GM23338 (cell line): ENCODE measurements at regions not wholly inside any gene's neighbourhood (a gene's known extent, or its start where the extent isn't known, plus 50 kb on each side); places are given as distances from the start of the nearest gene placed in this dataset.

Experiments
- ATAC-seq: fragments of 200-7000 bp; cut with Tn5 transposase; 3 replicates; pipeline ENCODE4 v1.9.1; 2020
- DNase-seq: peaks from one replicate; pipeline ENCODE4 v3.0.0-alpha.2; 2015; ENCODE audit warnings: low spot score
- H2AFZ ChIP-seq: fragments of 200-600 bp; sonication (generic); 2 replicates; pipeline ENCODE4 v1.8.0; 2016; ENCODE audit warnings: antibody characterized with exemption, mild to moderate bottlenecking, moderate library complexity
- H3F3A ChIP-seq: fragments of 200-600 bp; sonication (generic); replicated peaks from 2 replicates; pipeline ENCODE4 v1.8.0; 2017; ENCODE audit warnings: antibody characterized with exemption, mixed run types, low read depth
- H3K27ac ChIP-seq: fragments of 200-600 bp; sonication (generic); 2 replicates; pipeline ENCODE4 v1.6.1; 2016; ENCODE audit warnings: low read depth
- H3K27me3 ChIP-seq: fragments of 200-600 bp; sonication (generic); 2 replicates; pipeline ENCODE4 v1.8.0; 2016; ENCODE audit warnings: mild to moderate bottlenecking, mixed run types, moderate library complexity; ENCODE audit not compliant: insufficient read depth
- H3K36me3 ChIP-seq: fragments of 200-600 bp; sonication (generic); 2 replicates; pipeline ENCODE4 v1.8.0; 2016; ENCODE audit warnings: mild to moderate bottlenecking; ENCODE audit not compliant: insufficient read depth
- H3K4me1 ChIP-seq: fragments of 200-600 bp; sonication (generic); 2 replicates; pipeline ENCODE4 v1.8.0; 2016; ENCODE audit warnings: mild to moderate bottlenecking, moderate library complexity; ENCODE audit not compliant: insufficient read depth
- H3K4me2 ChIP-seq: fragments of 200-600 bp; sonication (generic); 2 replicates; pipeline ENCODE4 v1.7.1; 2017; ENCODE audit warnings: mixed run types
- H3K4me3 ChIP-seq: fragments of 200-600 bp; sonication (generic); 2 replicates; pipeline ENCODE4 v1.6.1; 2016; ENCODE audit warnings: mixed run types
- H3K79me2 ChIP-seq: fragments of 200-600 bp; sonication (generic); replicated peaks from 2 replicates; pipeline ENCODE4 v1.8.0; 2017; ENCODE audit warnings: mild to moderate bottlenecking; ENCODE audit not compliant: insufficient read depth
- H3K9me2 ChIP-seq: fragments of 200-600 bp; sonication (generic); 2 replicates; pipeline ENCODE4 v1.8.0; 2017; ENCODE audit not compliant: insufficient read depth
- H4K20me1 ChIP-seq: fragments of 200-600 bp; sonication (generic); replicated peaks from 2 replicates; pipeline ENCODE4 v1.8.0; 2017; ENCODE audit warnings: mild to moderate bottlenecking; ENCODE audit not compliant: insufficient read depth
- H3K27ac Mint-ChIP-seq: 2 replicates; pipeline ENCODE4 v1.8.0; 2020; ENCODE audit warnings: inconsistent platforms, mild to moderate bottlenecking, moderate library complexity, mixed read lengths
- H3K27me3 Mint-ChIP-seq: 3 replicates; pipeline ENCODE4 v1.8.0; 2022; ENCODE audit warnings: low read depth, mild to moderate bottlenecking, moderate library complexity, mixed read lengths, inconsistent platforms; ENCODE audit not compliant: insufficient read depth, poor library complexity
- H3K36me3 Mint-ChIP-seq: 3 replicates; pipeline ENCODE4 v1.8.0; 2021; ENCODE audit warnings: low read depth, mild to moderate bottlenecking, inconsistent platforms, moderate library complexity, mixed read lengths
- H3K4me1 Mint-ChIP-seq: 3 replicates; pipeline ENCODE4 v1.8.0; 2020; ENCODE audit warnings: mild to moderate bottlenecking, inconsistent platforms, mixed read lengths
- H3K4me3 Mint-ChIP-seq: 3 replicates; pipeline ENCODE4 v1.8.0; 2021; ENCODE audit warnings: moderate library complexity, mild to moderate bottlenecking, inconsistent platforms, mixed read lengths
- H3K9me3 Mint-ChIP-seq: 3 replicates; pipeline ENCODE4 v1.8.0; 2020; ENCODE audit warnings: moderate library complexity, mild to moderate bottlenecking, inconsistent platforms, mixed read lengths
- CREB1 ChIP-seq: fragments of 250-450 bp; sonication (Bioruptor Pico); IDR thresholded peaks from 2 replicates; pipeline ENCODE4 v1.5.0; 2020; ENCODE audit warnings: low read depth, mild to moderate bottlenecking, moderate library complexity
- ETS1 ChIP-seq: IDR thresholded peaks from 2 replicates; pipeline ENCODE4 v1.6.1; 2016; ENCODE audit warnings: antibody characterized with exemption
- NANOG ChIP-seq: IDR thresholded peaks from 2 replicates; pipeline ENCODE4 v1.6.1; 2016; ENCODE audit warnings: antibody characterized with exemption, borderline replicate concordance
- POLR2AphosphoS5 ChIP-seq: IDR thresholded peaks from 2 replicates; pipeline ENCODE4 v1.6.1; 2016; ENCODE audit warnings: antibody characterized with exemption, low read depth
- REST ChIP-seq: IDR thresholded peaks from one replicate; pipeline ENCODE4 v1.6.1; 2018; ENCODE audit warnings: antibody characterized with exemption; ENCODE audit not compliant: unreplicated experiment
- STAT1 ChIP-seq: IDR thresholded peaks from one replicate; pipeline ENCODE4 v1.6.1; 2016; ENCODE audit warnings: antibody characterized with exemption; ENCODE audit not compliant: unreplicated experiment
- ZNF114 ChIP-seq: fragments of 250-450 bp; sonication (Bioruptor Pico); IDR thresholded peaks from 2 replicates; pipeline ENCODE4 v1.5.0; 2020; ENCODE audit warnings: mild to moderate bottlenecking, moderate library complexity
- ZNF331 ChIP-seq: fragments of 250-450 bp; sonication (Bioruptor Pico); IDR thresholded peaks from 2 replicates; pipeline ENCODE4 v1.5.0; 2020; ENCODE audit warnings: low read depth, mild to moderate bottlenecking, moderate library complexity
- ZNF462 ChIP-seq: fragments of 250-450 bp; sonication (Bioruptor Pico); IDR thresholded peaks from 2 replicates; pipeline ENCODE4 v1.5.0; 2020; ENCODE audit warnings: mild to moderate bottlenecking, moderate library complexity

GRCh38 chr7:1329966-1330800 is 97.5 kb downstream of the UNCX start:
- Histone ChIP-seq H3K4me1 (no peaks in the 10 kb centered on the region), H3F3A (no peaks in the 10 kb centered on the region), H3K4me2 (no peak overlapping the region), H3K27ac (no peak overlapping the region), H3K79me2 (no peaks in the 10 kb centered on the region), H3K4me3 (no peak overlapping the region), H3K36me3 (no peaks in the 10 kb centered on the region), H3K27me3 (no peaks in the 10 kb centered on the region), H2AFZ (no peak overlapping the region), H4K20me1 (no peaks in the 10 kb centered on the region), H3K9me2 (no peaks in the 10 kb centered on the region)
- DNase-seq (no peak), ATAC-seq (no peak)
- Mint-ChIP-seq H3K9me3 (peaks cover 2% of the 10 kb centered on the region; the same call in 1 of the 3 replicates), H3K27me3 (peaks cover 6% of the 10 kb centered on the region), H3K4me1 (no peaks in the 10 kb centered on the region), H3K27ac (no peak overlapping the region), H3K4me3 (no peak overlapping the region), H3K36me3 (no peaks in the 10 kb centered on the region)
- no peak for TF ChIP-seq REST
- TF ChIP-seq ZNF114 (CRISPR knock-in tag), result no peak
- TF ChIP-seq STAT1, result no peak
- TF ChIP-seq ZNF331, result no peak
- TF ChIP-seq NANOG, result no peak
- TF ChIP-seq ETS1, result no peak
- TF ChIP-seq ZNF462 (CRISPR knock-in tag), result no peak
- TF ChIP-seq POLR2AphosphoS5, result no peak
- TF ChIP-seq CREB1 (CRISPR knock-in tag), result no peak
